SK-N-SH (cell line): ENCODE measurements at regions not wholly inside any gene's neighbourhood (a gene's known extent, or its start where the extent isn't known, plus 50 kb on each side); places are given as distances from the start of the nearest gene placed in this dataset.

ENCODE experiments used
- CTCF ChIA-PET: fragments of 300-600, 350-600 bp; formaldehyde crosslinking; extraction: SDS; loops from one replicate; lab custom pipeline; 2021; lab: Yijun Ruan, JAX
- POLR2A ChIA-PET: fragments of 350-600 bp; sonication (Branson Sonifier 250); formaldehyde crosslinking; extraction: SDS; loops from one replicate; lab custom pipeline; 2020; ENCODE audit warnings: antibody characterized with exemption, inconsistent platforms; lab: Yijun Ruan, JAX
- DNase-seq: peaks from one replicate; pipeline ENCODE4 v3.0.0; 2012
- H2AFZ ChIP-seq: fragments of 200-600 bp; sonication (generic); 2 replicates; pipeline ENCODE4 v1.8.1; 2016; ENCODE audit warnings: antibody characterized with exemption, mild to moderate bottlenecking, low read depth
- H3F3A ChIP-seq: fragments of 200-600 bp; sonication (generic); replicated peaks from 2 replicates; pipeline ENCODE3; 2016; ENCODE audit warnings: antibody characterized with exemption, mild to moderate bottlenecking; ENCODE audit not compliant: insufficient read depth
- H3K27ac ChIP-seq, 2 experiments: fragments of 200-500 bp in 1 of 2; fragments of 200-600 bp in 1 of 2; sonication (Bioruptor generic) in 1 of 2; sonication (generic), shearing (Covaris generic) in 1 of 2; 2 replicates each; pipeline versions ENCODE4 v1.5.1 to v1.6.1; 2014 to 2016; ENCODE audit warnings: low read depth in 2 of 2, inconsistent platforms in 1 of 2, low read length in 1 of 2, mild to moderate bottlenecking in 1 of 2, mixed read lengths in 1 of 2
- H3K27me3 ChIP-seq: fragments of 200-600 bp; sonication (generic), shearing (Covaris generic); 2 replicates; pipeline ENCODE4 v1.6.1; 2016; ENCODE audit warnings: mixed run types; ENCODE audit not compliant: insufficient read depth
- H3K36me3 ChIP-seq, 2 experiments: fragments of 200-500 bp in 1 of 2; fragments of 200-600 bp in 1 of 2; sonication (Bioruptor generic) in 1 of 2; sonication (generic) in 1 of 2; replicated peaks in 1 of 2; 2 replicates each; pipeline versions ENCODE3 to v1.5.1; 2014 to 2016; ENCODE audit warnings: low read length in 1 of 2, mild to moderate bottlenecking in 1 of 2; ENCODE audit not compliant: insufficient read depth in 2 of 2, control insufficient read depth in 1 of 2
- H3K4me1 ChIP-seq, 2 experiments: fragments of 200-500 bp in 1 of 2; fragments of 200-600 bp in 1 of 2; sonication (Bioruptor generic) in 1 of 2; sonication (generic), shearing (Covaris generic) in 1 of 2; 2 replicates each; pipeline versions ENCODE4 v1.5.1 to v1.6.1; 2014 to 2016; ENCODE audit warnings: low read depth in 1 of 2, low read length in 1 of 2, mixed run types in 1 of 2; ENCODE audit not compliant: insufficient read depth in 2 of 2, control insufficient read depth in 1 of 2
- H3K4me2 ChIP-seq: fragments of 200-600 bp; sonication (generic), shearing (Covaris generic); 2 replicates; pipeline ENCODE4 v1.6.1; 2017; ENCODE audit warnings: mixed run types
- H3K4me3 ChIP-seq, 2 experiments: fragments of 200-500 bp in 1 of 2; fragments of 200-600 bp in 1 of 2; sonication (Bioruptor generic) in 1 of 2; sonication (generic), shearing (Covaris generic) in 1 of 2; 2 replicates each; pipeline versions ENCODE4 v1.5.1 to v1.8.1; 2014 to 2016; ENCODE audit warnings: low read depth in 2 of 2, inconsistent platforms in 1 of 2, low read length in 1 of 2, mild to moderate bottlenecking in 1 of 2, mixed read lengths in 1 of 2, moderate library complexity in 1 of 2
- H3K79me2 ChIP-seq: fragments of 200-600 bp; sonication (generic); 2 replicates; pipeline ENCODE4 v1.8.1; 2017; ENCODE audit warnings: mild to moderate bottlenecking; ENCODE audit not compliant: insufficient read depth
- H3K9ac ChIP-seq: fragments of 200-600 bp; sonication (generic); 2 replicates; pipeline ENCODE4 v1.6.1; 2017; ENCODE audit warnings: mixed run types
- H3K9me2 ChIP-seq: fragments of 200-600 bp; sonication (generic); 2 replicates; pipeline ENCODE4 v1.6.1; 2017; ENCODE audit warnings: mixed run types
- H3K9me3 ChIP-seq: fragments of 200-600 bp; sonication (generic); 2 replicates; pipeline ENCODE4 v1.6.1; 2017; ENCODE audit warnings: mixed run types, mild to moderate bottlenecking, moderate library complexity
- H4K20me1 ChIP-seq: fragments of 200-600 bp; sonication (generic); 2 replicates; pipeline ENCODE4 v1.6.1; 2017; ENCODE audit warnings: mild to moderate bottlenecking, mixed run types; ENCODE audit not compliant: insufficient read depth
- CHD2 ChIP-seq: fragments of 150-350 bp; IDR thresholded peaks from 2 replicates; pipeline ENCODE4 v1.6.1; 2018; ENCODE audit warnings: low read length; ENCODE audit not compliant: partially characterized antibody
- ELF1 ChIP-seq: IDR thresholded peaks from 2 replicates; pipeline ENCODE4 v1.4.0; 2012
- EZH2phosphoT487 ChIP-seq: fragments of 200-600 bp; sonication (generic); IDR thresholded peaks from 2 replicates; pipeline ENCODE4 v1.6.1; 2017; ENCODE audit warnings: low read depth, mixed run types, mild to moderate bottlenecking, antibody characterized with exemption, moderate library complexity, borderline replicate concordance
- FOSL2 ChIP-seq: IDR thresholded peaks from 2 replicates; pipeline ENCODE4 v1.4.0; 2012; ENCODE audit warnings: low read depth, mild to moderate bottlenecking, moderate library complexity, borderline replicate concordance
- FOXJ3 ChIP-seq: sonication (generic); formaldehyde crosslinking; IDR thresholded peaks from 2 replicates; pipeline ENCODE4 v1.5.1; 2020; ENCODE audit warnings: mild to moderate bottlenecking, missing genetic modification reagents
- JUND ChIP-seq: IDR thresholded peaks from 2 replicates; pipeline ENCODE4 v1.4.0; 2012
- MEF2A ChIP-seq: IDR thresholded peaks from 2 replicates; pipeline ENCODE4 v1.4.0; 2012; ENCODE audit warnings: low read depth, borderline replicate concordance
- NFIC ChIP-seq: IDR thresholded peaks from 2 replicates; pipeline ENCODE4 v1.4.0; 2012; ENCODE audit warnings: borderline replicate concordance
- POLR2AphosphoS5 ChIP-seq: IDR thresholded peaks from 2 replicates; pipeline ENCODE4 v1.6.1; 2012; ENCODE audit warnings: low read depth, low read length
- RAD21 ChIP-seq: IDR thresholded peaks from 2 replicates; pipeline ENCODE4 v1.6.1; 2012; ENCODE audit warnings: mild to moderate bottlenecking, low read length
- RCOR1 ChIP-seq: fragments of 150-350 bp; IDR thresholded peaks from 2 replicates; pipeline ENCODE4 v1.6.1; 2017; ENCODE audit warnings: antibody characterized with exemption, low read length
- RXRA ChIP-seq: IDR thresholded peaks from 2 replicates; pipeline ENCODE4 v1.4.0; 2012; ENCODE audit warnings: low read depth, mild to moderate bottlenecking, borderline replicate concordance
- TCF12 ChIP-seq: IDR thresholded peaks from 2 replicates; pipeline ENCODE4 v1.4.0; 2012
- TEAD4 ChIP-seq: IDR thresholded peaks from 2 replicates; pipeline ENCODE4 v1.4.0; 2012; ENCODE audit warnings: mild to moderate bottlenecking, borderline replicate concordance; ENCODE audit not compliant: insufficient read depth
- WGBS: methylation state at CpG from one replicate; pipeline ENCODE4 v1.1.6; 2017; ENCODE audit warnings: low lambda C conversion rate; 5-methylcytosine and 5-hydroxymethylcytosine counted together
- TF ChIP-seq, protein P1 (sequence below): IDR thresholded peaks from 2 replicates; pipeline ENCODE4 v1.4.0; 2012; ENCODE audit warnings: low read depth, borderline replicate concordance
- TF ChIP-seq, protein P2 (sequence below): fragments of 150-350 bp; IDR thresholded peaks from 2 replicates; pipeline ENCODE4 v1.6.1; 2017; ENCODE audit warnings: antibody characterized with exemption, low read length, low read depth, borderline replicate concordance
- TF ChIP-seq, protein P3 (sequence below): IDR thresholded peaks from 2 replicates; pipeline ENCODE4; 2012
- TF ChIP-seq, protein P4 (sequence below): IDR thresholded peaks from 2 replicates; pipeline ENCODE4 v1.6.1; 2012; ENCODE audit warnings: mild to moderate bottlenecking, low read depth, low read length, moderate library complexity

DNA sequence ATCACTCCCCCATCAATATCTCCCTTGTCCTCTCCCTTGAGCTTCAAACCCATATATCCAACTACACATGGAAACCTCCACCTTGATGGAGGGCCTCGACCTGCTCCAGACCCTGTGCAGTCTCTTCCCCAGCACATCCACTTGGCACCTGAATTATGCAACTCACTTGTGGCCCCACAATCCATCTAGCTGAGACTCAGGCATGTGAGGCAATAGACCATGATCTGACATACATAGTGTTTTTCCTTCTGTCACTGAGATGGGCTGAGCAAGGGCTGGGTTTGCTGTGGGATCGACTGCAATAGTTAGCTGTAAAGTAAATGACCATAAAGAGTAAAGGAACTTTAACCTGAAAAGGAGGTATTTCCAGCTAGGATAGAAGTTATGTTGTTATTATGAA is 172.9 kb upstream of the RAD23B start:
- no peak for DNase-seq
- 8% methylated on average over 2 of the region's 2 CpGs for WGBS
- H3K79me2 ChIP-seq: no peaks in the 10 kb centered on the region
- no peaks in the 10 kb centered on the region for H4K20me1 ChIP-seq
- no peaks in the 10 kb centered on the region for H3F3A ChIP-seq
- no peaks in the 10 kb centered on the region for H3K9me2 ChIP-seq
- peaks cover 0 to 8% of the 10 kb centered on the region in 2 experiments; a peak in 1 of 4 replicates for H3K4me1 ChIP-seq
- no peak overlapping the region for H3K4me2 ChIP-seq
- no peak for TF ChIP-seq ELF1
- TF ChIP-seq, protein P1, sequence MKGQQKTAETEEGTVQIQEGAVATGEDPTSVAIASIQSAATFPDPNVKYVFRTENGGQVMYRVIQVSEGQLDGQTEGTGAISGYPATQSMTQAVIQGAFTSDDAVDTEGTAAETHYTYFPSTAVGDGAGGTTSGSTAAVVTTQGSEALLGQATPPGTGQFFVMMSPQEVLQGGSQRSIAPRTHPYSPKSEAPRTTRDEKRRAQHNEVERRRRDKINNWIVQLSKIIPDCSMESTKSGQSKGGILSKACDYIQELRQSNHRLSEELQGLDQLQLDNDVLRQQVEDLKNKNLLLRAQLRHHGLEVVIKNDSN: no peak
- no peak for TF ChIP-seq FOXJ3 (CRISPR knock-in tag)
- TF ChIP-seq TCF12: no peak
- TF ChIP-seq RXRA: no peak
- no peak for TF ChIP-seq MEF2A
- TF ChIP-seq TEAD4: no peak
- TF ChIP-seq, protein P2, sequence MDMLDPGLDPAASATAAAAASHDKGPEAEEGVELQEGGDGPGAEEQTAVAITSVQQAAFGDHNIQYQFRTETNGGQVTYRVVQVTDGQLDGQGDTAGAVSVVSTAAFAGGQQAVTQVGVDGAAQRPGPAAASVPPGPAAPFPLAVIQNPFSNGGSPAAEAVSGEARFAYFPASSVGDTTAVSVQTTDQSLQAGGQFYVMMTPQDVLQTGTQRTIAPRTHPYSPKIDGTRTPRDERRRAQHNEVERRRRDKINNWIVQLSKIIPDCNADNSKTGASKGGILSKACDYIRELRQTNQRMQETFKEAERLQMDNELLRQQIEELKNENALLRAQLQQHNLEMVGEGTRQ: no peak
- TF ChIP-seq, protein P3, sequence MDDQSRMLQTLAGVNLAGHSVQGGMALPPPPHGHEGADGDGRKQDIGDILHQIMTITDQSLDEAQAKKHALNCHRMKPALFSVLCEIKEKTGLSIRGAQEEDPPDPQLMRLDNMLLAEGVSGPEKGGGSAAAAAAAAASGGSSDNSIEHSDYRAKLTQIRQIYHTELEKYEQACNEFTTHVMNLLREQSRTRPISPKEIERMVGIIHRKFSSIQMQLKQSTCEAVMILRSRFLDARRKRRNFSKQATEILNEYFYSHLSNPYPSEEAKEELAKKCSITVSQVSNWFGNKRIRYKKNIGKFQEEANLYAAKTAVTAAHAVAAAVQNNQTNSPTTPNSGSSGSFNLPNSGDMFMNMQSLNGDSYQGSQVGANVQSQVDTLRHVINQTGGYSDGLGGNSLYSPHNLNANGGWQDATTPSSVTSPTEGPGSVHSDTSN: no peak
- TF ChIP-seq, protein P4, sequence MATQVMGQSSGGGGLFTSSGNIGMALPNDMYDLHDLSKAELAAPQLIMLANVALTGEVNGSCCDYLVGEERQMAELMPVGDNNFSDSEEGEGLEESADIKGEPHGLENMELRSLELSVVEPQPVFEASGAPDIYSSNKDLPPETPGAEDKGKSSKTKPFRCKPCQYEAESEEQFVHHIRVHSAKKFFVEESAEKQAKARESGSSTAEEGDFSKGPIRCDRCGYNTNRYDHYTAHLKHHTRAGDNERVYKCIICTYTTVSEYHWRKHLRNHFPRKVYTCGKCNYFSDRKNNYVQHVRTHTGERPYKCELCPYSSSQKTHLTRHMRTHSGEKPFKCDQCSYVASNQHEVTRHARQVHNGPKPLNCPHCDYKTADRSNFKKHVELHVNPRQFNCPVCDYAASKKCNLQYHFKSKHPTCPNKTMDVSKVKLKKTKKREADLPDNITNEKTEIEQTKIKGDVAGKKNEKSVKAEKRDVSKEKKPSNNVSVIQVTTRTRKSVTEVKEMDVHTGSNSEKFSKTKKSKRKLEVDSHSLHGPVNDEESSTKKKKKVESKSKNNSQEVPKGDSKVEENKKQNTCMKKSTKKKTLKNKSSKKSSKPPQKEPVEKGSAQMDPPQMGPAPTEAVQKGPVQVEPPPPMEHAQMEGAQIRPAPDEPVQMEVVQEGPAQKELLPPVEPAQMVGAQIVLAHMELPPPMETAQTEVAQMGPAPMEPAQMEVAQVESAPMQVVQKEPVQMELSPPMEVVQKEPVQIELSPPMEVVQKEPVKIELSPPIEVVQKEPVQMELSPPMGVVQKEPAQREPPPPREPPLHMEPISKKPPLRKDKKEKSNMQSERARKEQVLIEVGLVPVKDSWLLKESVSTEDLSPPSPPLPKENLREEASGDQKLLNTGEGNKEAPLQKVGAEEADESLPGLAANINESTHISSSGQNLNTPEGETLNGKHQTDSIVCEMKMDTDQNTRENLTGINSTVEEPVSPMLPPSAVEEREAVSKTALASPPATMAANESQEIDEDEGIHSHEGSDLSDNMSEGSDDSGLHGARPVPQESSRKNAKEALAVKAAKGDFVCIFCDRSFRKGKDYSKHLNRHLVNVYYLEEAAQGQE: no peak
- no peak for TF ChIP-seq JUND
- no peak overlapping the region for H3K9ac ChIP-seq
- no peaks in the 10 kb centered on the region for H3K9me3 ChIP-seq
- no peaks in the 10 kb centered on the region for H3K27me3 ChIP-seq
- H3K4me3 ChIP-seq: no peak overlapping the region
- no peaks in the 10 kb centered on the region for H3K36me3 ChIP-seq
- H3K27ac ChIP-seq: no peak overlapping the region
- CTCF ChIA-PET: no interaction called here
- POLR2A ChIA-PET: no interaction called here
- no peak overlapping the region for H2AFZ ChIP-seq

DNA sequence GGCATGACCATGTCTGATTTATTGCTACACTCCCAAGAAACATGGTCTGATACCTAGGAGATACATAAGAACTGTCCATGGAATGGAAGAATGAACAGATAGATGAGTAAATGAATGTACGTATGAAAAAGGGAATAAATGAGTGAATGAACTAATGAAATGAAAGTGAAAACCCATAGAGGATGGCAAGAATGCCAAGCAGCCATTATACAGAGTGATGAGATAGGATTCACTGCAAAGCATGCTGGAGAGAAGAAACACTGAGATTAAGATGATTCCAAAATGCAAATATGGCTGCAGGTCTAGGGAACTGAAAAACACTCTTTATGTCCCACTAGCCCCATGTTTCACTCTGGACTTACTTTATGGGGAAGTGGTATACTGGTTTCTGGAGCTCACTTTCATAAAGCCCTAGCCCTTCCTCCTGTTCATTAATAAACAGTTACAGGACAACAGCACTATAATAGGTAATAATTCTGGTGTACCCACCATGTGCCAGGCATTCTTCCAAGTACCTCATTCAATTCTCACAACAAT is 170.3 kb upstream of the RAD23B start:
- TF ChIP-seq, protein P2: no peak
- no peak for TF ChIP-seq CHD2
- TF ChIP-seq FOSL2: no peak
- no peak for TF ChIP-seq NFIC
- TF ChIP-seq MEF2A: no peak
- no peak for TF ChIP-seq RCOR1
- TF ChIP-seq EZH2phosphoT487: no peak
- no peak for TF ChIP-seq RAD21
- TF ChIP-seq POLR2AphosphoS5: no peak
- Histone ChIP-seq H3K27me3 (no peaks in the 10 kb centered on the region), H3K4me3 (no peak overlapping the region), H2AFZ (no peak overlapping the region), H3K79me2 (no peaks in the 10 kb centered on the region), H3K4me1 (no peaks in the 10 kb centered on the region; a peak in 1 of 4 replicates), H3K9me2 (no peaks in the 10 kb centered on the region), H3K27ac (no peak overlapping the region), H3K9me3 (no peaks in the 10 kb centered on the region), H3K9ac (no peak overlapping the region), H4K20me1 (no peaks in the 10 kb centered on the region), H3K36me3 (no peaks in the 10 kb centered on the region), H3K4me2 (no peak overlapping the region), H3F3A (no peaks in the 10 kb centered on the region)
- ChIA-PET CTCF (no interaction called here), POLR2A (no interaction called here)
- DNase-seq: no peak
- WGBS: 58% methylated on average over 1 of the region's 1 CpG
